ENCODE measurements at regions not wholly inside any gene's neighbourhood (a gene's known extent, or its start where the extent isn't known, plus 50 kb on each side); places are given as distances from the start of the nearest gene placed in this dataset.

- TF ChIP-seq CTCF (IDR thresholded peaks at IDR 0.05) = no peak
- no peak for TF ChIP-seq POLR2AphosphoS5 (IDR thresholded peaks at IDR 0.05)
- TF ChIP-seq EP300 (IDR thresholded peaks at IDR 0.05) = no peak
Measured at GRCh38 chr15:26222781-26223180, 359.7 kb upstream of the ATP10A start.
